ENCODE measurements at regions not wholly inside any gene's neighbourhood (a gene's known extent, or its start where the extent isn't known, plus 50 kb on each side); places are given as distances from the start of the nearest gene placed in this dataset.

- no peaks in the 10 kb centered on the region for H3K36me3 ChIP-seq (ENCODE audit: control insufficient read depth, insufficient read depth, low read length)
- H3K4me1 ChIP-seq (ENCODE audit: control insufficient read depth, insufficient read depth, low read length): no peaks in the 10 kb centered on the region
- no peak overlapping the region for H3K27ac ChIP-seq (ENCODE audit: low read length)
- no peak for DNase-seq
- no peak overlapping the region for H3K4me3 ChIP-seq (ENCODE audit: low read length)
- peaks cover 14% of the 10 kb centered on the region for H3K9me3 ChIP-seq (replicated peaks; ENCODE audit: control insufficient read depth, low read depth, low read length)
- H3K27me3 ChIP-seq (ENCODE audit: control insufficient read depth, insufficient read depth, low read length): no peaks in the 10 kb centered on the region
Measured at GRCh38 chr19:32150605-32151004, 194.8 kb upstream of the ZNF507 start.

DNA sequence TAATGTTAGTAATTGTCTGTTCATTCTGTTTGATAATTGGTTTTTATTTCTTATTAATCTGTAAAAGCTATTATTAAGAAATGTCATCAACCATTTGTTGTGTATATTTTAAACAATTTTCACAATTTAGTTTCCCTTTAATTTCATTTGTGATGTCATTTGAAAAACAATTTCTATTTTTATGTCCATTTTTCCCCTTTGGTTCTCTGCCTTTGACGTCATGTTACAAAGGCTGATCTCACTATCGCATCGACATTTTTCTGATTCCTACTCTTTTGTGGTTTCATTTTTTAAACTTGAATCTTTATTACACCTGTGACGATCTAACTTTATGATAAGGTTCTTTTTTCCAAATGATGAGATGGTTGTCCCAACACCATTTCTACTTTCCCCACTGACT lies 191.0 kb upstream of the ZNF507 start:
- Histone ChIP-seq H3K9me3 (replicated peaks; ENCODE audit: control insufficient read depth, low read depth, low read length) (peaks cover under 1% of the 10 kb centered on the region), H3K27ac (ENCODE audit: low read length) (no peak overlapping the region), H3K27me3 (ENCODE audit: control insufficient read depth, insufficient read depth, low read length) (no peaks in the 10 kb centered on the region), H3K36me3 (ENCODE audit: control insufficient read depth, insufficient read depth, low read length) (no peaks in the 10 kb centered on the region), H3K4me3 (ENCODE audit: low read length) (no peak overlapping the region), H3K4me1 (ENCODE audit: control insufficient read depth, insufficient read depth, low read length) (no peaks in the 10 kb centered on the region)
- no peak for DNase-seq
- no CpG with 5 or more reads among the region's 4 CpGs for WGBS (ENCODE audit: insufficient coverage)

DNA sequence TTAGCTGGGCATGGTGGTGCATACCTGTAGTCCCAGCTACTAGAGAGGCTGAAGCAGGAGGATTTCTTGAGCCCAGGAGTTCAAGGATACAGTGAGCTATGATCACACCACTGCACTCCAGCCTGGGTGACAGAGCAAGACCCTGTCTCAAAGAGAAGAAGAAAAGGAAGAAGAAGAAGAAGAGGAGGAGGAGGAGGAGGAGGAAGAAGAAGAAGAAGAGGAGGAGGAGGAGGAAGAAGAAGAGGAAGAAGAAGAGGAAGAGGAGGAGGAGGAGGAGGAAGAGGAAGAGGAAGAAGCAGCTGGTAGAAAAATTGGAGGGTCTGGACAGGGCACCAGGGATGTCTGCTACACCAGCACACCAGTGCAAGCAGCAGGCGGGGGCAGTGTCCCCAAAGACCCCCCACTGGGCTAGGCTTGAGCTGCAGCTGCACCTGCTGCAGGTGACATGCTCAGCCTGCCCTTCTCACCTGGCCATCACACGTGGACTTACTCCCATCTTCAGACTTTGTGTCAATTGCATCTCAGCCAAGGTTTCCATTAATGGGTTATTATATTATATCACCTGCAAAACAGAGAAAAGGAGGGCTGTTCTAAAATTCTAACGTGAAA lies 180.9 kb upstream of the ZNF507 start:
- Histone ChIP-seq H3K27me3 (ENCODE audit: control insufficient read depth, insufficient read depth, low read length) (no peaks in the 10 kb centered on the region), H3K36me3 (ENCODE audit: control insufficient read depth, insufficient read depth, low read length) (no peaks in the 10 kb centered on the region), H3K4me1 (ENCODE audit: control insufficient read depth, insufficient read depth, low read length) (no peaks in the 10 kb centered on the region), H3K27ac (ENCODE audit: low read length) (no peak overlapping the region), H3K9me3 (replicated peaks; ENCODE audit: control insufficient read depth, low read depth, low read length) (no peaks in the 10 kb centered on the region), H3K4me3 (ENCODE audit: low read length) (no peak overlapping the region)
- no peak for DNase-seq
- 67% methylated on average over 1 of the region's 3 CpGs for whole genome bisulfite sequencing (ENCODE audit: insufficient coverage)

GRCh38 chr19:32165141-32165540 lies 180.3 kb upstream of the ZNF507 start:
- Histone ChIP-seq H3K9me3 (replicated peaks; ENCODE audit: control insufficient read depth, low read depth, low read length) (no peaks in the 10 kb centered on the region), H3K4me3 (ENCODE audit: low read length) (no peak overlapping the region), H3K27me3 (ENCODE audit: control insufficient read depth, insufficient read depth, low read length) (no peaks in the 10 kb centered on the region), H3K27ac (ENCODE audit: low read length) (no peak overlapping the region), H3K4me1 (ENCODE audit: control insufficient read depth, insufficient read depth, low read length) (no peaks in the 10 kb centered on the region), H3K36me3 (ENCODE audit: control insufficient read depth, insufficient read depth, low read length) (no peaks in the 10 kb centered on the region)
- 73% methylated on average over 8 of the region's 11 CpGs for WGBS (ENCODE audit: insufficient coverage)
- DNase-seq: no peak

DNA sequence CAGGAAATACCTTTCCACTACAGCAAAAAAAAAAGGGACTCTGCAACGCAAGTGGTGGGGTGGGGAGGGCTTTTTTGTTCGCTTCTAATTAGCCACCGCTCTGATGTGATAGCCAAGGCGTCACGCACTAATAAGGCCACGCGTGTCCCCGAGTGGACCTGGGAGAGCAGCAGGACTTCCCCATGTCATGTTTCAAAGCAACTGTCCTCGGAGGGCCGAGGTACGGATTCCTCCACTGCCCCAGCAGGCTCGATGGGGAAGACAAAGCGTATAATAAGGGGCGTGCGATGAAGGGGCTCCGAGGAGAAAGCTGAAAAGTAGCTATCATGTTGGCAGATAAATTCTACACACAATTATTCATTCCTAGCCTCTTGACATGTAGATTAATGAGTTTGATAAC lies 179.7 kb upstream of the ZNF507 start:
- no peak for DNase-seq
- H3K36me3 ChIP-seq (ENCODE audit: control insufficient read depth, insufficient read depth, low read length): no peaks in the 10 kb centered on the region
- no peaks in the 10 kb centered on the region for H3K4me1 ChIP-seq (ENCODE audit: control insufficient read depth, insufficient read depth, low read length)
- 94% methylated on average over 6 of the region's 16 CpGs for WGBS (ENCODE audit: insufficient coverage)
- H3K9me3 ChIP-seq (replicated peaks; ENCODE audit: control insufficient read depth, low read depth, low read length): no peaks in the 10 kb centered on the region
- H3K4me3 ChIP-seq (ENCODE audit: low read length): no peak overlapping the region
- H3K27me3 ChIP-seq (ENCODE audit: control insufficient read depth, insufficient read depth, low read length): no peaks in the 10 kb centered on the region
- H3K27ac ChIP-seq (ENCODE audit: low read length): no peak overlapping the region

- no peaks in the 10 kb centered on the region for H3K4me1 ChIP-seq (ENCODE audit: control insufficient read depth, insufficient read depth, low read length)
- H3K27me3 ChIP-seq (ENCODE audit: control insufficient read depth, insufficient read depth, low read length): no peaks in the 10 kb centered on the region
- no peaks in the 10 kb centered on the region for H3K9me3 ChIP-seq (replicated peaks; ENCODE audit: control insufficient read depth, low read depth, low read length)
- 42% methylated on average over 6 of the region's 9 CpGs for WGBS (ENCODE audit: insufficient coverage)
- no peak for DNase-seq
- H3K4me3 ChIP-seq (ENCODE audit: low read length): no peak overlapping the region
- H3K27ac ChIP-seq (ENCODE audit: low read length): no peak overlapping the region
- no peaks in the 10 kb centered on the region for H3K36me3 ChIP-seq (ENCODE audit: control insufficient read depth, insufficient read depth, low read length)
Measured at GRCh38 chr19:32166238-32166637, 179.2 kb upstream of the ZNF507 start.

DNA sequence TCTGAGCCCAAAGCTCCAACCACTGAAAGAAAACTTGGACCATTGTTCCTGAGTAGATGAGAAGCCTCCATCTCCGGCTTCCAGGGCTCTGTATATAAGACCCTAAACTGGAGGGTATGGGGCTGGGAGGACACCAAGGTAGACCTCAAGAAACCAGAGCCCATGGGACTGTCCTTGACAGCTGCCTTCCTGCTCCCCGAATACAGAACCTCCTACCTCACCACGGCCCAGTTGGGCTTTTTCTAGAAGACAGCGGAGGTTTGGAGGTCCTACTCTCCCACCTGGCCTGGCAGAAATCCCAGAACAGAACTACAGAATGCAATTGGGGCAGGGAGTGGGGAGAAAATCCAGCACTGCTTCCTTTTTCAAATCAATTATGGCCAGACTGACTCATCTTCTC lies 177.3 kb upstream of the ZNF507 start:
- Histone ChIP-seq H3K4me3 (ENCODE audit: low read length) (no peak overlapping the region), H3K27ac (ENCODE audit: low read length) (no peak overlapping the region), H3K36me3 (ENCODE audit: control insufficient read depth, insufficient read depth, low read length) (no peaks in the 10 kb centered on the region), H3K27me3 (ENCODE audit: control insufficient read depth, insufficient read depth, low read length) (no peaks in the 10 kb centered on the region), H3K4me1 (ENCODE audit: control insufficient read depth, insufficient read depth, low read length) (no peaks in the 10 kb centered on the region), H3K9me3 (replicated peaks; ENCODE audit: control insufficient read depth, low read depth, low read length) (no peaks in the 10 kb centered on the region)
- 92% methylated on average over 2 of the region's 4 CpGs for WGBS (ENCODE audit: insufficient coverage)
- DNase-seq: no peak

GRCh38 chr19:32168606-32169005 lies 176.8 kb upstream of the ZNF507 start:
- WGBS (ENCODE audit: insufficient coverage): 97% methylated on average over 3 of the region's 5 CpGs
- no peak for DNase-seq
- no peak overlapping the region for H3K4me3 ChIP-seq (ENCODE audit: low read length)
- no peaks in the 10 kb centered on the region for H3K4me1 ChIP-seq (ENCODE audit: control insufficient read depth, insufficient read depth, low read length)
- no peaks in the 10 kb centered on the region for H3K27me3 ChIP-seq (ENCODE audit: control insufficient read depth, insufficient read depth, low read length)
- H3K9me3 ChIP-seq (replicated peaks; ENCODE audit: control insufficient read depth, low read depth, low read length): no peaks in the 10 kb centered on the region
- H3K27ac ChIP-seq (ENCODE audit: low read length): no peak overlapping the region
- H3K36me3 ChIP-seq (ENCODE audit: control insufficient read depth, insufficient read depth, low read length): no peaks in the 10 kb centered on the region

GRCh38 chr19:32171719-32172151 lies 173.7 kb upstream of the ZNF507 start:
- no peaks in the 10 kb centered on the region for H3K27me3 ChIP-seq (ENCODE audit: control insufficient read depth, insufficient read depth, low read length)
- no peaks in the 10 kb centered on the region for H3K4me1 ChIP-seq (ENCODE audit: control insufficient read depth, insufficient read depth, low read length)
- 42% methylated on average over 4 of the region's 12 CpGs for WGBS (ENCODE audit: insufficient coverage)

DNA sequence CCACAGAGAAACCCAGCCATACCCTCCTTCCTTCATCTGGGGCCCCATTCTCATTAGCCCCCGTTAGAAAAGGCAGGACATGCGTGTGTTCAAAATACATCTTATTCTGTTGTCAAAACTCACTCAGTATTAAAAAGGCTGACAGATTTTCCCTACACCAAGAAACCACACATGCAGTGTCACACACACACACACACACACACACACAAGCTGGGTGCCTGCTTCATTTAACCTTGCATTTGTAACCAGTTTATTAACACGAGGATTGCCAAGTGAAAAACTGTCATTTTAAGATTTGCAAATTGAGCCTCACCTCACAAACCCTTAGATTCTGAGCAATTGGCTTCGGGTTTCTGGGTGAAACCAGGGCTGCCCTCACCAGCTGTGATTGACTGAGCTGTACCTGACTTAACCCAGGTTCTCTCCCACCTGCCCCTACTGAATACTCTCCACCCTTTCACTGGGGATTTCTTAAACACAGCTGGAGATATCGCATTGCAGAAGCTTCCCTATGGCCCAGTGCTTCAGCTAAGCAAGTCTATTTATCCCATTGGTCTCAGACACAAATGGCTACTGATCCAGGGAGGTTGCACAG lies 172.7 kb upstream of the ZNF507 start:
- no peak for DNase-seq
- 36% methylated on average over 5 of the region's 5 CpGs for WGBS (ENCODE audit: insufficient coverage)
- Histone ChIP-seq H3K27ac (ENCODE audit: low read length) (no peak overlapping the region), H3K4me1 (ENCODE audit: control insufficient read depth, insufficient read depth, low read length) (no peaks in the 10 kb centered on the region), H3K36me3 (ENCODE audit: control insufficient read depth, insufficient read depth, low read length) (no peaks in the 10 kb centered on the region), H3K27me3 (ENCODE audit: control insufficient read depth, insufficient read depth, low read length) (no peaks in the 10 kb centered on the region), H3K4me3 (ENCODE audit: low read length) (no peak overlapping the region), H3K9me3 (replicated peaks; ENCODE audit: control insufficient read depth, low read depth, low read length) (no peaks in the 10 kb centered on the region)

More at GRCh38 chr19:32171719-32172151, 173.7 kb upstream of the ZNF507 start:
- Histone ChIP-seq H3K4me3 (ENCODE audit: low read length) (no peak overlapping the region), H3K36me3 (ENCODE audit: control insufficient read depth, insufficient read depth, low read length) (no peaks in the 10 kb centered on the region), H3K9me3 (replicated peaks; ENCODE audit: control insufficient read depth, low read depth, low read length) (no peaks in the 10 kb centered on the region), H3K27ac (ENCODE audit: low read length) (no peak overlapping the region)
- DNase-seq: no peak

DNA sequence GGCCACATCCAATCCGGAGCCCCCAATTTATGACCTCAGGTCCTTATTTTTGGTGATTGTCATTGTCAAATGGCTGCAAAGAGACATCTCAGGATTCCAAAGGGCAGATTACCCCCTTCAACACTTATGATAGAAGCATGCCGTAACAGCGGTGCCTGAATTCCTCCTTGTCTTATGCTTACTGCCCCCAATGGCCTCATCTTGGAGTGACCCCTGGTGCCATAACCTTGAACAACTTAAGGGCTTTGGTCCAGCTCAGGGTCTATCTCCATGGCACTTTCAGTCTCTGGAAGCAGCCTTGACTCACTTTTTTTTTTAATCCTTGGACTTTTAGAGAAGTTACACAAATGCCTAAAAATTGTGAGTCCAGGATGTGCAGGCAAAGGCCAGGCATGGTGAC lies 171.6 kb upstream of the ZNF507 start:
- Histone ChIP-seq H3K9me3 (replicated peaks; ENCODE audit: control insufficient read depth, low read depth, low read length) (no peaks in the 10 kb centered on the region), H3K27me3 (ENCODE audit: control insufficient read depth, insufficient read depth, low read length) (no peaks in the 10 kb centered on the region), H3K4me3 (ENCODE audit: low read length) (no peak overlapping the region), H3K36me3 (ENCODE audit: control insufficient read depth, insufficient read depth, low read length) (no peaks in the 10 kb centered on the region), H3K4me1 (ENCODE audit: control insufficient read depth, insufficient read depth, low read length) (no peaks in the 10 kb centered on the region), H3K27ac (ENCODE audit: low read length) (no peak overlapping the region)
- no peak for DNase-seq
- WGBS (ENCODE audit: insufficient coverage): 92% methylated on average over 2 of the region's 3 CpGs

Data from muscle of leg (tissue), 3 donors.